Ishikawa (cell line): ENCODE measurements at regions not wholly inside any gene's neighbourhood (a gene's known extent, or its start where the extent isn't known, plus 50 kb on each side); places are given as distances from the start of the nearest gene placed in this dataset.

Source experiments
- CEBPB ChIP-seq: IDR thresholded peaks from 2 replicates; pipeline ENCODE4 v1.6.1; 2012
- CREB1 ChIP-seq: IDR thresholded peaks from 2 replicates; pipeline ENCODE4 v1.6.1; 2012; ENCODE audit warnings: low read depth
- EGR1 ChIP-seq: IDR thresholded peaks from 2 replicates; pipeline ENCODE4 v1.6.1; 2012
- EP300 ChIP-seq: IDR thresholded peaks from 2 replicates; pipeline ENCODE4 v1.6.1; 2012; ENCODE audit warnings: borderline replicate concordance
- FOXM1 ChIP-seq: IDR thresholded peaks from 2 replicates; pipeline ENCODE4 v1.6.1; 2012; ENCODE audit warnings: low read depth, borderline replicate concordance
- MAX ChIP-seq: IDR thresholded peaks from 2 replicates; pipeline ENCODE4 v1.6.1; 2012
- NFIC ChIP-seq: IDR thresholded peaks from 2 replicates; pipeline ENCODE4 v1.6.1; 2012
- RAD21 ChIP-seq: IDR thresholded peaks from 2 replicates; pipeline ENCODE4 v1.6.1; 2012; ENCODE audit warnings: low read depth
- REST ChIP-seq: IDR thresholded peaks from 2 replicates; pipeline ENCODE4 v1.6.1; 2012; ENCODE audit warnings: low read depth, mild to moderate bottlenecking
- TAF1 ChIP-seq: IDR thresholded peaks from 2 replicates; pipeline ENCODE4 v1.6.1; 2012; ENCODE audit warnings: low read depth, mild to moderate bottlenecking
- TCF12 ChIP-seq: IDR thresholded peaks from 2 replicates; pipeline ENCODE4 v1.6.1; 2012; ENCODE audit warnings: low read depth
- TEAD4 ChIP-seq: IDR thresholded peaks from 2 replicates; pipeline ENCODE4 v1.6.1; 2012
- USF1 ChIP-seq: IDR thresholded peaks from 2 replicates; pipeline ENCODE4 v1.6.1; 2012
- YY1 ChIP-seq: IDR thresholded peaks from 2 replicates; pipeline ENCODE4 v1.6.1; 2012; ENCODE audit warnings: low read depth
- ZBTB7A ChIP-seq: IDR thresholded peaks from 2 replicates; pipeline ENCODE4 v1.6.1; 2012; ENCODE audit warnings: low read depth

GRCh38 chr4:188612659-188613058 is 473.4 kb downstream of the TRIML1 start:
- TF ChIP-seq MAX (no peak), FOXM1 (no peak), YY1 (no peak), CREB1 (no peak), RAD21 (no peak)

- TF ChIP-seq NFIC (no peak), FOXM1 (no peak), RAD21 (no peak), EGR1 (no peak)
These were observed 474.7 kb downstream of the TRIML1 start for GRCh38 chr4:188613976-188614375.

- no peak for TF ChIP-seq CREB1
- no peak for TF ChIP-seq ZBTB7A
- TF ChIP-seq CEBPB: no peak
- no peak for TF ChIP-seq MAX
- TF ChIP-seq TCF12: no peak
- no peak for TF ChIP-seq FOXM1
- no peak for TF ChIP-seq YY1
These were observed 480.4 kb downstream of the TRIML1 start for GRCh38 chr4:188619456-188620149.

- TF ChIP-seq TAF1: no peak
- no peak for TF ChIP-seq YY1
- no peak for TF ChIP-seq REST
- TF ChIP-seq EGR1: no peak
These were observed 481.4 kb downstream of the TRIML1 start for GRCh38 chr4:188620608-188621007.

- TF ChIP-seq CEBPB (no peak), CREB1 (no peak), TEAD4 (no peak), MAX (no peak), REST (no peak), FOXM1 (no peak), EP300 (no peak), EGR1 (no peak), NFIC (no peak), YY1 (no peak), USF1 (no peak), ZBTB7A (no peak), TCF12 (no peak), TAF1 (no peak), RAD21 (no peak)
These were observed 484.1 kb downstream of the TRIML1 start for GRCh38 chr4:188623314-188623854.

GRCh38 chr4:188624370-188624769 is 485.1 kb downstream of the TRIML1 start:
- no peak for TF ChIP-seq EGR1
- TF ChIP-seq TEAD4: no peak
- no peak for TF ChIP-seq RAD21
- no peak for TF ChIP-seq MAX
- TF ChIP-seq ZBTB7A: no peak
- TF ChIP-seq NFIC: no peak
- no peak for TF ChIP-seq EP300
- no peak for TF ChIP-seq CREB1
- no peak for TF ChIP-seq REST
- TF ChIP-seq FOXM1: no peak
